Fibroblast of pulmonary artery (primary cell): ENCODE measurements at regions not wholly inside any gene's neighbourhood (a gene's known extent, or its start where the extent isn't known, plus 50 kb on each side); places are given as distances from the start of the nearest gene placed in this dataset.
"Not testable (repeated sequence)": the region's sequence is repeated elsewhere in the genome, so short reads cannot be mapped to it uniquely, and the experiment has no call there.

Experiments
- DNase-seq: peaks from one replicate; pipeline ENCODE4 v3.0.0-alpha.2; 2010; ENCODE audit warnings: low read depth
- H3K4me3 ChIP-seq: replicated peaks from 2 replicates; pipeline ENCODE4 v1.5.1; 2011; ENCODE audit warnings: low read depth, mild to moderate bottlenecking, control low read depth, low read length, moderate library complexity
- TF ChIP-seq, protein P1 (sequence below): IDR thresholded peaks from 2 replicates; pipeline ENCODE4 v1.5.1; 2011; ENCODE audit warnings: mild to moderate bottlenecking, control low read depth, low read length, inconsistent platforms; ENCODE audit errors: missing control alignments

DNA sequence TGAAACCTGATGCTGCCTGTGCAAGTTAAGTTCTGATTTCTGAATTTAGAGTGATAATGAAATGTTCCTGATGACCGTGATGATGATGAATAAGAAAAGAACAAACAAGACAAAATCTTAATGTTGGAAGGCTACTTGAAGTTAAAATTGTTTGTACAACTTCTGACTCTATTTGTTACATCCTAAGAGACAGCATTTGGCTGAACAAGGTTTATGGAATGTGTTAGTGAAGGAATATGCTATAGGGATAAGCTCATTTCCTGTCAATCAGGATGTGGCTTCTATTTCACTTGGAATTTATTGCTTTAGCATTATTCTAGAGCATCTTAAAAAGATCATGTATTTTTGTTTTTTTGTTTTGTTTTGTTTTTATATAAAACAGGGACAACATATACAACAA, 267.5 kb downstream of the FAT4 start:
- peak; percentile 35 for DNase-seq
- TF ChIP-seq, protein P1, sequence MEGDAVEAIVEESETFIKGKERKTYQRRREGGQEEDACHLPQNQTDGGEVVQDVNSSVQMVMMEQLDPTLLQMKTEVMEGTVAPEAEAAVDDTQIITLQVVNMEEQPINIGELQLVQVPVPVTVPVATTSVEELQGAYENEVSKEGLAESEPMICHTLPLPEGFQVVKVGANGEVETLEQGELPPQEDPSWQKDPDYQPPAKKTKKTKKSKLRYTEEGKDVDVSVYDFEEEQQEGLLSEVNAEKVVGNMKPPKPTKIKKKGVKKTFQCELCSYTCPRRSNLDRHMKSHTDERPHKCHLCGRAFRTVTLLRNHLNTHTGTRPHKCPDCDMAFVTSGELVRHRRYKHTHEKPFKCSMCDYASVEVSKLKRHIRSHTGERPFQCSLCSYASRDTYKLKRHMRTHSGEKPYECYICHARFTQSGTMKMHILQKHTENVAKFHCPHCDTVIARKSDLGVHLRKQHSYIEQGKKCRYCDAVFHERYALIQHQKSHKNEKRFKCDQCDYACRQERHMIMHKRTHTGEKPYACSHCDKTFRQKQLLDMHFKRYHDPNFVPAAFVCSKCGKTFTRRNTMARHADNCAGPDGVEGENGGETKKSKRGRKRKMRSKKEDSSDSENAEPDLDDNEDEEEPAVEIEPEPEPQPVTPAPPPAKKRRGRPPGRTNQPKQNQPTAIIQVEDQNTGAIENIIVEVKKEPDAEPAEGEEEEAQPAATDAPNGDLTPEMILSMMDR: no peak
- H3K4me3 ChIP-seq: no peak overlapping the region

DNA sequence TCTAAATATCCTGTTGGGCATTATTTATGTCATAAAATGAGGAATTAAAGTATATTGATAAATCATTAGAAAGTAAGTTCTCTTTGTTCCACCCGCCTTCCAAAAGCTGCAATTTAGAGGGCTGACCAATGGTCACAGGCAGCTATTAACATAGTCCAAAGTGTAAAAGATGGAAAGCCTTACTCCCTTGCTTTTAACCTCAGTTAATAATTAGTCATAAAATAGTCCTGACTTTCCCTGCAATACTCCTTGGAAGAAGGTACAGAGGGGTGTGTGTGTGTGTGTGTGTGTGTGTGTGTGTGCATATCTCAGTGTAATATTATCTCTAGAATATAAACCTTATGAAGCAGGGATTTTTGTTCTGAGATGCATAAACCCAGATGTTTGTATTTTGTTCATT, 275.4 kb downstream of the FAT4 start:
- no peak overlapping the region for H3K4me3 ChIP-seq
- no peak for DNase-seq

DNA sequence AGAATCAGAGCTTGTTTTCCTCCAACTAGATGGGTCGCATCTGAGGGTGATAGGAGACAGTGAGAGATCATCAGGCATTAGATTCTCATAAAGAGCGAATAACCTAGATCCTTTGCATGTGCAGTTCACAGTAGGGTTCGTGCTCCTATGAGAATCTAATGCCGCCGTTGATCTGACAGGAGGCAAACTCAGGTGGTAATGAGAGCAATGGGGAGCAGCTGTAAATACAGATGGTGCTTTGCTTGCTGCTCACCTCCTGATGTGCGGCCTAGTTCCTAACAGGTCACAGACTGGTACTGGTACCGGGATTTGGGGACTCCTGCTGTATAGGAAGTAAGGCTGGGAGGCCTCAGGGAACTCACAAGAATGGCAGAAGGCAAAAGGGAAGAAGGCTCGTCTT, 276.5 kb downstream of the FAT4 start:
- DNase-seq: no peak
- TF ChIP-seq, protein P1: no peak
- H3K4me3 ChIP-seq: no peak overlapping the region

More for the DNA sequence above, 275.4 kb downstream of the FAT4 start:
- TF ChIP-seq, protein P1: no peak

DNA sequence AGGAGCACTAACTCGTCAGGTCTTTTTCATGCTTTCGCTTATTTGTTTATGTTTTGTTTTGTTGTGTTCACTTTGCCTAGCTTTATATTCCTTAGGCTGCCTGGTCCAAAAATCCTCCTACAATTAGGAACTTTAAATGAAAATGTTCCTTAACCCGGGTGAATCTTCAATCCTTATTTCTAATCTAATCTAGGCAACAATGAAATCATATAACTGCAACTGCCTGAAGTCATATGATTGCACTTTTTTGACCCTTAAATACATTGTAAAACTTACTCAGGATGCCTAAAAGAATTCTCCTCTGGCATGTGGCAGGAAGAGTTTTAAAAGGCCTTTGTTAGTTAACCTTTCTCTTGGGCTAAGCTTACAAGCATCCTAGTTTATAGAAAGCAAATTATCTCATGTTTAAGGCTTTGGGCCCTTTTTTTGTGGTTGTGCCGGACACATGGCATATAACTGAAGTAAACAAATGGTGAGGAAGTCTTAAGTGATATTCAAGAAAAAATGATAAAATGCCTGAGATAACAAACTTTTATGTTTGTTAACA, 279.4 kb downstream of the FAT4 start:
- TF ChIP-seq, protein P1: no peak
- no peak for DNase-seq
- H3K4me3 ChIP-seq: no peak overlapping the region

DNA sequence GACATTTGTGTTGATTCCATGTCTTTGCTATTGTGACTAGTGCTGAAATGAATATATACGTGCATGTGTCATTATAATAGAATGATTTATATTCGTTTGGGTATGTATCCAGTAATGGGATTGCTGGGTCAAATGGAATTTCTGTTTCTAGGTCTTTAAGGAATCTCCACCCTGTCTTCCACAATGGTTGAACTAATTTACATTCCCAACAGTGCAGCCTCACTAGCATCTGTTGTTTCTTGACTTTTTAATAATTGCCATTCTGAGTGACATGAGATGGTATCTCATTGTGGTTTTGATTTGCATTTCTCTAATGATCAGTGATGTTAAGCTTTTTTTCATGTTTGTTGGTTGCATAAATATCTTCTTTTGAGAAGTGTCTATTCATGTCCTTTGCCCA, 291.2 kb downstream of the FAT4 start:
- not testable (repeated sequence) for H3K4me3 ChIP-seq, DNase-seq

DNA sequence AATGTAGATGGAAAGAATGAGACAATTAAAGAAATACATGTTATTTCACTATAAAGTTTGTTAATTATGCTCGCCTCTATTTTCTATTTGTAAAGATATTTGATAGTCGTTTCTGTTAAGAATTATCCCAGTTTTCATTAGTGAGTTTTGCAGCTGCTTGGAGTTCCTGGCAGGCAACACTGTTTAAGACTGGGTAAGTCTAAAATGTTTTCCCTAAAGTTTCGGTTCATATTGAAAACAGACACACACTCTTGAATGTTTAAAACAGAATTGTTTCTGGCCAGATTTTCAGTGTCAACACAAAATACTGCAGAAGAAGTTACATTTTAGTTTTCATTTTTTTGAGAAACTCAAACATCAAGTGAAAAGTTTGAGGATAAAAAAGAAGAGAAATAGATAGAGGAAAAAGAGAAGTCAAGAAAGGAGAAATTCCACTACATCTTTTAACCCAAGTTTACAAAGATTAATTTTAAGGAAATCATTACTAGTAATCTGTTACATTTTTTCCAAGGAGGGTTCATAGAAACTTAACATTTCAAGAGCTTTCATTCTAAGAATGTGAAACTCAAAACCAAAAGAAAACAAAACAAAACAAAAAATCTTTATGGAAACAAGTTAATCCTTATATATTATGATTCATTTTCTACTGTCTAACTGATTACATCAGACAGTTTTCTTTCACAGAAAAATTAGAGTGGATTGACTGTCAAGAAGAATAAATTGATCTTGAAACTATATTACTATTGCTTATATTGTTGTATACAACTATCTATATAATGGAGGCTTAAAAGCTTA, 305.5 kb downstream of the FAT4 start:
- H3K4me3 ChIP-seq: peak overlapping the region; percentile 0
- TF ChIP-seq, protein P1: no peak
- DNase-seq: peak; percentile 29

DNA sequence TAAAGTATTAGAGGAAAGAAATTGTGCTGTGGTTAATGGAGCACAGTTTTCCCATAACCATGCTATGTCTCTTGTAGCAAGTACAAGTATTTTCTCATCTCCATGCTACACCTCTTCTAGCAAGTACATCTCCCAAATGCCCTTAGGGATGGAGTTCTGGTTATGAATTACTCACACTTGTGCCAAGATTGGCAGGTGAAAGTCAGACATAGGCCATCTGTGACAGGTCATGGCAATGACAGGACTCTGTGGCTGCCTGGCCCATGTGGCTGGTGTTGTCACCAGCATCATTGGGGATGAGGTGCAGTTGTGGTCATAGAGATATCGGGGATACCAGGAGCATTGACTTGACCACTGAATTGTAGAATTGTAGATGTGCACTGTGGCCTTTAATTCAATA, 310.2 kb downstream of the FAT4 start:
- no peak for DNase-seq
- TF ChIP-seq, protein P1: no peak
- H3K4me3 ChIP-seq: no peak overlapping the region
